Osteoblast (primary cell): ENCODE measurements at regions not wholly inside any gene's neighbourhood (a gene's known extent, or its start where the extent isn't known, plus 50 kb on each side); places are given as distances from the start of the nearest gene placed in this dataset.

Experiments used
- DNase-seq: peaks from one replicate; pipeline ENCODE4 v3.0.0; 2011; ENCODE audit warnings: low spot score, mixed read lengths; ENCODE audit not compliant: insufficient read length; ENCODE audit errors: missing footprints
- H2AFZ ChIP-seq: 2 replicates; pipeline ENCODE4 v1.6.0; 2011; ENCODE audit warnings: mild to moderate bottlenecking, low read length
- H3K27ac ChIP-seq: 2 replicates; pipeline ENCODE4 v1.5.1; 2011; ENCODE audit warnings: mild to moderate bottlenecking, low read depth, low read length, moderate library complexity
- H3K27me3 ChIP-seq: 2 replicates; pipeline ENCODE4 v1.6.0; 2012; ENCODE audit warnings: mild to moderate bottlenecking, control low read depth, inconsistent platforms, low read length, moderate library complexity; ENCODE audit not compliant: insufficient read depth
- H3K36me3 ChIP-seq: 2 replicates; pipeline ENCODE4 v1.5.1; 2011; ENCODE audit warnings: mild to moderate bottlenecking, low read length, control low read depth, moderate library complexity; ENCODE audit not compliant: insufficient read depth
- H3K4me1 ChIP-seq: 2 replicates; pipeline ENCODE4 v1.5.1; 2011; ENCODE audit warnings: mild to moderate bottlenecking, low read length, control low read depth, moderate library complexity; ENCODE audit not compliant: insufficient read depth
- H3K4me2 ChIP-seq: 2 replicates; pipeline ENCODE4 v1.6.0; 2011; ENCODE audit warnings: mild to moderate bottlenecking, low read length; ENCODE audit not compliant: insufficient read depth
- H3K4me3 ChIP-seq: fragments of 200-600 bp; sonication (generic); 3 replicates; pipeline ENCODE4 v1.5.1; 2012; ENCODE audit warnings: mild to moderate bottlenecking, low read length, inconsistent platforms; ENCODE audit not compliant: insufficient read depth
- H3K79me2 ChIP-seq: 2 replicates; pipeline ENCODE4 v1.6.0; 2012; ENCODE audit warnings: mild to moderate bottlenecking, low read length, control low read depth, inconsistent platforms; ENCODE audit not compliant: insufficient read depth
- H3K9me3 ChIP-seq: 2 replicates; pipeline ENCODE4 v1.5.1; 2011; ENCODE audit warnings: low read depth, low read length, control low read depth
- H4K20me1 ChIP-seq: 2 replicates; pipeline ENCODE4 v1.6.0; 2012; ENCODE audit warnings: mild to moderate bottlenecking, low read length, control low read depth; ENCODE audit not compliant: insufficient read depth
- CTCF ChIP-seq: IDR thresholded peaks from 2 replicates; pipeline ENCODE4 v1.5.1; 2011; ENCODE audit warnings: mild to moderate bottlenecking, low read depth, low read length, moderate library complexity; ENCODE audit errors: extremely low read depth

GRCh38 chr9:106588626-106589025 lies 274.3 kb upstream of the ZNF462 start:
- DNase-seq, result no peak
- no peak for TF ChIP-seq CTCF
- no peaks in the 10 kb centered on the region for H3K9me3 ChIP-seq
- H3K27ac ChIP-seq, result no peak overlapping the region
- no peaks in the 10 kb centered on the region for H4K20me1 ChIP-seq
- no peaks in the 10 kb centered on the region for H3K79me2 ChIP-seq
- H3K4me3 ChIP-seq, result no peak overlapping the region
- no peak overlapping the region for H3K4me2 ChIP-seq
- H2AFZ ChIP-seq, result no peak overlapping the region
- H3K36me3 ChIP-seq, result no peaks in the 10 kb centered on the region
- H3K27me3 ChIP-seq, result no peaks in the 10 kb centered on the region
- H3K4me1 ChIP-seq, result no peaks in the 10 kb centered on the region

- Histone ChIP-seq H3K4me1 (no peaks in the 10 kb centered on the region), H3K4me3 (no peak overlapping the region), H3K79me2 (no peaks in the 10 kb centered on the region), H3K27me3 (no peaks in the 10 kb centered on the region), H4K20me1 (no peaks in the 10 kb centered on the region), H2AFZ (no peak overlapping the region), H3K36me3 (no peaks in the 10 kb centered on the region), H3K4me2 (no peak overlapping the region), H3K27ac (no peak overlapping the region), H3K9me3 (no peaks in the 10 kb centered on the region)
- TF ChIP-seq CTCF, result no peak
- DNase-seq, result no peak
Measured at GRCh38 chr9:106590759-106591505, 272.0 kb upstream of the ZNF462 start.

GRCh38 chr9:106593201-106593600 lies 269.8 kb upstream of the ZNF462 start:
- Histone ChIP-seq H3K79me2 (no peaks in the 10 kb centered on the region), H3K27ac (no peak overlapping the region), H3K4me3 (no peak overlapping the region), H3K4me2 (no peak overlapping the region), H3K4me1 (no peaks in the 10 kb centered on the region), H3K9me3 (no peaks in the 10 kb centered on the region), H4K20me1 (no peaks in the 10 kb centered on the region), H3K27me3 (no peaks in the 10 kb centered on the region), H2AFZ (no peak overlapping the region), H3K36me3 (no peaks in the 10 kb centered on the region)
- no peak for DNase-seq
- no peak for TF ChIP-seq CTCF

- Histone ChIP-seq H4K20me1 (no peaks in the 10 kb centered on the region), H3K27me3 (no peaks in the 10 kb centered on the region), H3K79me2 (no peaks in the 10 kb centered on the region), H3K4me2 (no peak overlapping the region), H3K36me3 (no peaks in the 10 kb centered on the region), H2AFZ (no peak overlapping the region), H3K4me3 (no peak overlapping the region), H3K9me3 (no peaks in the 10 kb centered on the region), H3K27ac (no peak overlapping the region), H3K4me1 (no peaks in the 10 kb centered on the region)
- TF ChIP-seq CTCF, result no peak
- no peak for DNase-seq
Measured at GRCh38 chr9:106596984-106597383, 266.0 kb upstream of the ZNF462 start.
